GM13976 (cell line): ENCODE measurements at regions not wholly inside any gene's neighbourhood (a gene's known extent, or its start where the extent isn't known, plus 50 kb on each side); places are given as distances from the start of the nearest gene placed in this dataset.

Experiments
- DNase-seq: peaks from one replicate; pipeline ENCODE4 v3.0.0; 2012; ENCODE audit warnings: low spot score
- in situ Hi-C: fragments of 300-500 bp; cut with MboI; formaldehyde crosslinking; loops from one replicate; pipeline ENCODE4 v1.12.0; 2022; ENCODE audit warnings: low sequenced_read_pairs, mixed read lengths, inconsistent platforms; ENCODE audit not compliant: unreplicated experiment
- TF ChIP-seq, protein P1 (sequence below): IDR thresholded peaks from 2 replicates; pipeline ENCODE4 v1.5.1; 2012; ENCODE audit warnings: borderline replicate concordance, mild to moderate bottlenecking; ENCODE audit not compliant: insufficient read depth; ENCODE audit errors: extremely low read depth, missing control alignments, control extremely low read depth

DNA sequence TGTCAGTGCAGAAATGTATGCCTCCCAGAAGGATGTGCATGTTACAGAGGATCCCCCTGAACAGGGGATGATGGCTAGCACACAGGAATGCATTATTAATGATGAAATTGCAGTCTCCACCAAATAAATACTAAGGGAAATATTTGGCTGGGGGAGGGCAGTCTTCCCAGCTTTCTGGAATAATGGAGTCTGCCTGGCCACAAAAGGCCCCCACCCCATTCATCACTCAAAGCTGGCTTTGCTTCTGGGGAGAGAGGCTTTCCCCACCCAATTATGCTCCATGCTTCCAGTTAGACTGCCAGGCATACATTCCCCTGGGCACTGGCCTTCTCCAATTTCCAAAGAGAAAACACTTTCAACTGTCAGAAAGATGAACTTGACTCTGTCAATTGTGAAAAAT, 302.7 kb downstream of the SIPA1L2 start:
- in situ Hi-C loops = loop anchor here (25.0 kb wide), 1 partner anchor 90 kb away; no protein-coding TSS in a partner anchor
- DNase-seq = no peak
- TF ChIP-seq, protein P1, sequence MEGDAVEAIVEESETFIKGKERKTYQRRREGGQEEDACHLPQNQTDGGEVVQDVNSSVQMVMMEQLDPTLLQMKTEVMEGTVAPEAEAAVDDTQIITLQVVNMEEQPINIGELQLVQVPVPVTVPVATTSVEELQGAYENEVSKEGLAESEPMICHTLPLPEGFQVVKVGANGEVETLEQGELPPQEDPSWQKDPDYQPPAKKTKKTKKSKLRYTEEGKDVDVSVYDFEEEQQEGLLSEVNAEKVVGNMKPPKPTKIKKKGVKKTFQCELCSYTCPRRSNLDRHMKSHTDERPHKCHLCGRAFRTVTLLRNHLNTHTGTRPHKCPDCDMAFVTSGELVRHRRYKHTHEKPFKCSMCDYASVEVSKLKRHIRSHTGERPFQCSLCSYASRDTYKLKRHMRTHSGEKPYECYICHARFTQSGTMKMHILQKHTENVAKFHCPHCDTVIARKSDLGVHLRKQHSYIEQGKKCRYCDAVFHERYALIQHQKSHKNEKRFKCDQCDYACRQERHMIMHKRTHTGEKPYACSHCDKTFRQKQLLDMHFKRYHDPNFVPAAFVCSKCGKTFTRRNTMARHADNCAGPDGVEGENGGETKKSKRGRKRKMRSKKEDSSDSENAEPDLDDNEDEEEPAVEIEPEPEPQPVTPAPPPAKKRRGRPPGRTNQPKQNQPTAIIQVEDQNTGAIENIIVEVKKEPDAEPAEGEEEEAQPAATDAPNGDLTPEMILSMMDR = no peak

DNA sequence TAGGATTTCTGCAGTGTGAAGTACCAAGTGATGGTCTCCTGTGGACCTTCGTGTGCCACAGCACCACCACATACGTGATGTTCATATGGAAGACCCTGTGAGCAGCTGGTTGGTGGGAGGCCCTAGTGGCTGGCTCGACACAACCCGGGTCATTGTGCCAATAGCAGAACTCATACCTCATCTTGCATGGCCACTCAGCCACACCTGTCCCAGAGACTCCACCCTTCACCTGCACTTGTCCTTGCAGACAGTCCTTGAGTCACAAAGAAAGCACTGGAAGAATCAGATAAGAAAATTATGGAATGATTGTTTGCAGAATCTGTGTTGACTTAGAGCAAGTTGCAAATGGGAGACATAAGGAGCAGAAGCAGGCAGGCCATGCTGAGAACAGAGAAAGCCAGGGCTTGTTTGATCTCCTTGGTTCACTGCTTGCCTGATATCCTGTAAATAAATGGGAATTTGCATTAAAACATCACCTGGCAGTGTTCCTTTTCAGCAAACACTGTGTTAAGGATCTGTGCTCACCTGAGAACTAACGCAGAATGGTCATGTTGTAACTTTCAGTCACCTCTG, 307.7 kb downstream of the SIPA1L2 start:
- TF ChIP-seq, protein P1 = no peak
- in situ Hi-C loops = no loop called here
- DNase-seq = no peak

DNA sequence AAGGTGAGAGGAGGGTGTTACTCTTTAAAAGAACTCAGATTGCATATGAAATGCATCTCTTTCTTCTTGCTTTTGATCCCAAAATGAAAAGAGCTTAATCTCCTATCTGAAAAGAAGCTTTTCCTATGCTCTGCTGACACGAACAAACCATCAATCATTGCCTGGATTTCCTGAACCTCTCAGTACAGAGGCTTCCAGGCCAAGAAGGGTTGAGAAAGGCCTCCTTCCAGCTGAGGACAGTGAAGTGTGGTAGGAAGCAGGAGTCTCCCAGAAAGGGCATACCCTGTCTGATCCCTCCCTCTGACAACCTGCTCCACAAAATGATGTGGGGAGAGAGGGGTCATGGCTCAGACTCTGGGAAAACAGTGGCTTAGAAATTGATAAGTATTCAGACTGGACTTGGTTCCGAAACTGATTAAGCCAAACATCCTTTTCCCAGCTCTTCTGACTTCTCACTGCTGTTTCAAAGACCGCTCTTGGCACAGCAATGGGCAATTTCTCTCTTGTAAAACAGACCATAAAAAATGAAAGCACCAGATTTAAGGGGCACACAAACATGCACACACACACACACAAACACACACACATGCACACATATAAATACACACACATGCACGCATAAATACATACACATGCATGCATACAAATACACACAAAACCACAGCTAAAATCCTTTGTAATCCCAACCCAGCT, 310.3 kb downstream of the SIPA1L2 start:
- in situ Hi-C loops = no loop called here
- no peak for DNase-seq
- TF ChIP-seq, protein P1 = no peak

GRCh38 chr1:232319072-232319471, 310.9 kb downstream of the SIPA1L2 start:
- DNase-seq = no peak
- in situ Hi-C loops = no loop called here

GRCh38 chr1:232318143-232318542, 311.8 kb downstream of the SIPA1L2 start:
- TF ChIP-seq, protein P1 = no peak
- in situ Hi-C loops = no loop called here
- DNase-seq = no peak

More at GRCh38 chr1:232319072-232319471, 310.9 kb downstream of the SIPA1L2 start:
- TF ChIP-seq, protein P1 = no peak

GRCh38 chr1:232317350-232317749, 312.6 kb downstream of the SIPA1L2 start:
- in situ Hi-C loops = no loop called here
- TF ChIP-seq, protein P1 = no peak
- no peak for DNase-seq
